SK-N-DZ (cell line): ENCODE measurements at regions not wholly inside any gene's neighbourhood (a gene's known extent, or its start where the extent isn't known, plus 50 kb on each side); places are given as distances from the start of the nearest gene placed in this dataset.

Source experiments
- small RNA-seq, 2 experiments: library from RNA; depleted of rRNA; stranded (forward); fragments of <200 nt; gene quantifications; one replicate each; pipeline ENCODE3, GENCODE V24; 2014

Small RNA genes lying in the stretch of these regions (small RNA-seq; reads per million reads assigned to genes)
- gene RN7SL705P, result 0 reads per million in 2 experiments
